NOMO-1 (cell line): ENCODE measurements at regions not wholly inside any gene's neighbourhood (a gene's known extent, or its start where the extent isn't known, plus 50 kb on each side); places are given as distances from the start of the nearest gene placed in this dataset.

Source experiments
- DNase-seq, 2 experiments: peaks; one replicate each; lab custom pipeline; 2025; ENCODE audit not compliant: unreplicated experiment in 2 of 2; lab: John Stamatoyannopoulos, UW

GRCh38 chr11:71080239-71081097 is 171.9 kb downstream of the SHANK2 start:
- peak; percentile 33 to 42 for DNase-seq

GRCh38 chr11:71079795-71080194 is 172.6 kb downstream of the SHANK2 start:
- no peak for DNase-seq

GRCh38 chr11:71078482-71078881 is 173.9 kb downstream of the SHANK2 start:
- DNase-seq, result no peak

- DNase-seq, result no peak
Measured at GRCh38 chr11:71076525-71077304, 175.7 kb downstream of the SHANK2 start.

- no peak for DNase-seq
Measured at GRCh38 chr11:71075871-71076420, 176.4 kb downstream of the SHANK2 start.

- DNase-seq, result no peak
Measured at GRCh38 chr11:71075116-71075720, 177.2 kb downstream of the SHANK2 start.

- no peak for DNase-seq
Measured at GRCh38 chr11:71071736-71072509, 180.5 kb downstream of the SHANK2 start.

- no peak for DNase-seq
Measured at GRCh38 chr11:71070490-71071453, 181.6 kb downstream of the SHANK2 start.

- no peak for DNase-seq
Measured at GRCh38 chr11:71068963-71069362, 183.4 kb downstream of the SHANK2 start.

GRCh38 chr11:71067753-71068152 is 184.6 kb downstream of the SHANK2 start:
- no peak for DNase-seq

- DNase-seq, result no peak
Measured at GRCh38 chr11:71066311-71066710, 186.1 kb downstream of the SHANK2 start.

- DNase-seq, result no peak
Measured at GRCh38 chr11:71065841-71066240, 186.5 kb downstream of the SHANK2 start.

GRCh38 chr11:71064702-71065515 is 187.5 kb downstream of the SHANK2 start:
- no peak for DNase-seq

GRCh38 chr11:71064183-71064582 is 188.2 kb downstream of the SHANK2 start:
- DNase-seq, result no peak

- no peak for DNase-seq
Measured at GRCh38 chr11:71063129-71063528, 189.2 kb downstream of the SHANK2 start.

GRCh38 chr11:71062199-71062598 is 190.2 kb downstream of the SHANK2 start:
- DNase-seq, result no peak

- no peak for DNase-seq
Measured at GRCh38 chr11:71060391-71060791, 192.0 kb downstream of the SHANK2 start.

GRCh38 chr11:71059662-71060061 is 192.7 kb downstream of the SHANK2 start:
- no peak for DNase-seq
